Activated CD8-positive, alpha-beta memory T cell treated with anti-CD3 and anti-CD28 coated beads for 48 hours (primary cell): ENCODE measurements at regions not wholly inside any gene's neighbourhood (a gene's known extent, or its start where the extent isn't known, plus 50 kb on each side); places are given as distances from the start of the nearest gene placed in this dataset.

ENCODE experiments used
- DNase-seq, 3 experiments: peaks; one replicate each; pipeline ENCODE4 v3.0.0-alpha.2; 2020; ENCODE audit warnings: low read depth in 2 of 3, low spot score in 2 of 3

DNA sequence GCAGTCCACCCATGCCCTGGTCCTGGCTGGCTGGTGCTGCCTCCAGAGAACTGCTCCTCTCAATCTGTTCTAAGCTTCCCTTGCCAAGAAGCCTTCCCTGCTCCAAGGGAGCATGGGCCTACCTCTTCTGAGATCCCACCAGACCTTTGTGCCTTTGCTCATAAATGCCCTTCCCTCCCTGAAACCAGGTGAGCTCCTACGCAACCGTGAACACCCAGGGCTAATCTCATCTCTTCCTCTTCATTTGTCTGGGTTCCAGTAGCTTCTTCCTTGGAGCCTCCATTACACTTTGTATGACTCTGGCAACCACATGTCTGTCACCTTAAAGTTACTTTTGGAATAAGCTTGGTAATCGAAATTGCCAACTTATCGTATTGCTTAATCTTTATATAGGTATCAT lies 270.6 kb downstream of the PBX3 start:
- DNase-seq, result no peak

DNA sequence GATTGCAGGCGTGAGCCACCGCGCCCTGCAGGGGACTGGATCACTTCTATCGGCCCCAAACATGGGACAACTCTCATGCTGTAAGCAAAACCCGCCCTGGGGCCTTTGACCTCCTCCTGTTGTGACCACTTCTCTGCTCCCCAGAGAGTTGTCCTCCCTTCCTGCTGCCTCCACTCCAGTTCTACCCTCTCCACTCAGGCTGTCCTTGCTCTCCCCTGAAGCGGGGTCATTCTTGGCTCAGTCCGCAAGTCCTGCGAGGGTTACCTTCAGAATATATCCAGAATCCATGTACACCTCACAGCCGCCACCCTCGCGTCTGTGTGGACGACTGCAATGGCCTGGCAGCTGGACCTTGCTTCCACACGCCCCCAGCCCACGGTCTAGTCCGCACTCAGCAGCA lies 273.7 kb downstream of the PBX3 start:
- DNase-seq, result no peak

DNA sequence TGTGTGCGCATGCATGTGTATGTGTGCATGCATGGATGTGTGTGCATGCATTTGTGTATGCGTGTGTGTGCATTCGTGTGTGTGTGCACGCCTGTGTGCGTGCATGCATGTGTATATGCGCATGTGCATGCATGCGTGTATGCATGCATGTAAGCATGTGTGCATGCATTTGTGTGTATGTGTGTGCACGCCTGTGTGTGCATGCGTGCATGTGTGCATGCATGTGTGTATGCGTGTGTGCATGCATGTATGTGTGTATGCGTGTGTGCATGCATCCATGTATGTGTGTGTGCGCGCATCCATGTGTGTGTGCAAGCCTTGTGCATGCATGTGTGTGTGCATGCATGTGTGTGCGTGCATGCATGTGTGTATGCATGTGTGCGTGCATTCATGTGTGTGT lies 276.8 kb downstream of the PBX3 start:
- no peak for DNase-seq

DNA sequence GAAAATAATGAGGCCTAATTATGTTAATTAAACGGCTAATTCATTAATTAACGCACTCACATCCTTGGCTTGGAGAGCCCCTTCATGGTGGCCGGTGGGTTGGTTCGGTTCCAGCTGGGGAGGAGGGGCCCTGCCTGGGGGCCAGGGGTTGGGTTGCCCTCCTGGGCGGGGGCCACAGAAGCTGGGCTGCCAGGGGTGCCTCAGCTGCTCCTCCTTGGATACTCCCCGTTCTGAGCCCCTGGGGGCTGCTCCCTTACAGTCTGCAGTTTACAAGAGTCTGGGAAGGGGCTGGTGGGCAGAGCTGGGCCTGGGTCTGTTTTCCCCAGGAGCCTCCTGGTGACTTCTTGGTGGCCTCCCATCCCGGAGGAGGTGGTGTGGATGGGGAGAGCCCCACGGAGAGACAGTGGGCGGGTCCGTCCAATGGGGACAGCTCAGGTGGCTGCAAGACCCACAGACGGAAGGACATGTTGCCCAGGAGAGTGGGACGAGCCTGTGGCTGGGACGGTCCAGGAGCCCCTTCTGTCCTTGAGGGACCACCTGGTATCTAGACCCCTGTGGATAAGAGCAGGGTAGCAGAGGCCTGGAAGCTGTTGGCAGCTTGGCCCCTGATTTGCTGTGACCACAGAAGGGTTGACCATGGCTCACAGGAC lies 277.5 kb downstream of the PBX3 start:
- no peak for DNase-seq

DNA sequence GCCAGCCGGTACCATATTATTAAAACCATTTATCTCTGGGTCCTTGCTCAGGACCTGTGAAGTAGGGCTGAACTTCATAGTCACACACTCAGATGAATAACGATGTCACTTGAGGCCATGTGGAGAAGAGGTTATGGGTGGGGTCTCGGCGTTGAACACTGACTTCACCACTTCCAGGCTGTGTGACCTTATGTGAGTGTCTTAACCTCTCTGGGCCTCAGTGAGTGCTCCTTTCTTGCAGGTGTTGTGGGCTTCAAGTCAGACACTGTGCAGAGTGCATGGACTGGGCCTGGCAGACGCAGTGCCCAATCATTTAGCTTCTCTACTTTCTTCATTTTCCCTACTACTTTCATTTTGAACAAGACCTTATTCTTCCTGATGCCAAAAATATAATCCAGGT lies 278.8 kb downstream of the PBX3 start:
- no peak for DNase-seq

- no peak for DNase-seq
Observed at GRCh38 chr9:126027566-126027965, 280.4 kb downstream of the PBX3 start.

- no peak for DNase-seq
Observed at GRCh38 chr9:126028746-126029145, 281.6 kb downstream of the PBX3 start.

DNA sequence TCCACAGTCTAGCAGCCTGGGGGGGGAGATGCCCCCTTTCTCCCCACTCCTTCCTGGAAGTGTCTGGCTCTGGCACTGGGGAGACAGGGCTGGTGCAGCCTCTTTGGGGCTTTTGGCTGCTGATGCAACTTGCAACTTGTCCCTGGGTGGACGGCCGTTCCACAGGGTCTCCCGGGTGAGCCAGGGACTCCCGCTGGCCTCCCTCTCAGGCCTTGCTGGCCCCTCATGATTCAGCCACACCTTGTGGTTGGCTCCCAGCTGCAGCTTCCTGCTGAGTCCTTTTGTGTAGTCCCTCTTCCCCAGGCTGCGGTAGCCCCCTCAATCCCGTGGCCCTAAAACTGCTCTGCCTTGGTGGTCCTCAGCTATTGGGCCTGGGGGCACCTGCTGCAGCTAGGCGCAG lies 283.5 kb downstream of the PBX3 start:
- DNase-seq, result no peak

GRCh38 chr9:126031116-126031515 lies 283.9 kb downstream of the PBX3 start:
- no peak for DNase-seq

- no peak for DNase-seq
Observed at GRCh38 chr9:126032135-126032534, 285.0 kb downstream of the PBX3 start.

DNA sequence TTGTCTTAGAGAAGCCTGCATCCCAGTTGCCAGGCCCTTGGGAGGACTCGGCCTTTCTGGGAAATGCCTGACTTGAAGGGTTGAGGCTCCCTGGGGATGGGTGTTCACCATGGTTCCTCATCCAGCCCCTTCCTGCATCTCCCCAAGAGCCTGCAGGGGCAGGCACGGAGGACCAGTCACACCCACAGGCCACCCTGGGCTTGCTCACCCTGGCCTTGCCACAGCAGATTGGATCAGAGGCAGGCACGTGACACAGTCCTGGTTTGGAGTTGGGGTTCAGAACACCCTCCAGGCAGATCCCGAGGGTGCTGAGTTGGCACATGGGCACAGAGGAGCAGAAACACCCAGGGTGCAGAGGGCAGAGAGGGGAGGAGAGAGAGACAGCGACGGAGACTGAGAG lies 286.1 kb downstream of the PBX3 start:
- no peak for DNase-seq

DNA sequence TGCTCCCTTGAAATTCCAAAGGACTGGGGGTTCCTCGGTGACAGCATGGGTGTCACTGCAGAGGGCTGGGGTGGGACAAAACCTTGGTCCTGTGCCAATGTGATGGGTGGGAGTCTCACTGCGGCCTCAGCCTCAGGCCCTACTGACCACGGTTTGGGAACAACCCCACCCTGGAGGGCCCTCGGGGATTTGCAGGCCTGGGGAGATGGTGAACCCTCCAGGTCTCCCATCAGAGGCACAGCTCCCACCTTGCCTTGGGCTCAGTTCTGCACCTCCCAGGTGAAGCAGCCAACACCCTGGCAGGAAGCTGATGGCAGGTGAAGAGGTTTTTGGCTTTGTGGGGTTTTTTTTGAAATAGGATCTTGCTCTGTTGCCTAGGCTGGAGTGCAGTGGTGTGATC lies 286.8 kb downstream of the PBX3 start:
- DNase-seq, result no peak

DNA sequence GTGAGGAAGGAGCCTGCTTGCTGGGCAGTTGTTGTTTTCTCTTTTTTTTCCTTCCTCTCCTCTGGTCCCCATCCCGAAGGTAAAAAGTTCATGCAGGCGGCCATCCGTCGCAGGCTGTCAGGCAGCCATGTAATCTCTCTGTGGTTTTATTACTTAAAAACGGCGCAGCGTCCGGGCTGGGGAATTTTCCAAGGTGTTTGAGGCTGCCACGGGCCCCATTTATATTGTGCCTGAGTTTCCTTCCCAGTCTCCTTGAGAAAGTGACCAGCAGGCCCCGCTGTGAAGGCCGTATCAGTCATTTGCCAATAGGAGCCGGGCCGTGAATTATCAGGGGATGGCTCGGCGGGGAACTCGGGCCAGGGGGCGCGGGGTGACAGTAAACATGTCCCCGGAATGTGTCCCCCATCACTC lies 289.7 kb downstream of the PBX3 start:
- no peak for DNase-seq

- DNase-seq, result no peak
Observed at GRCh38 chr9:126038790-126039189, 287.8 kb upstream of the MVB12B start.

DNA sequence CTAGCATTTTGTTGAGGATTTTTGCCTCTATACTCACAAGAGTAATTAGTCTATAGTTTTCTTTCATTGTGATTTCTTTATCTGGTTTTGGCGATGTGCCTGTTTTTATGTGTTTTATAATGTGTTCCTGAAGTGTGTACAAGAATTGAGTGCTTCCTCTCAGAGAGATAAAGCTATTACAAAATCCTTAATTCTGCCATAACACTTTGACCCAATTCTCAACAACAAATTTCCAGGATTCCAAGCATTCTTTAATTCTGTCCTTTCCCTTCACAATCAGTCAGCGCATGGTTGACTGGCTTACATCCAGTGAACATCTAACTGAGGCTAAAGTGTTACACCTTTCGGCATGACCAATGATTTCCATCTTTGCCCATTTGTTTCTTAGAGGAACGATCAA lies 282.9 kb upstream of the MVB12B start:
- no peak for DNase-seq

- no peak for DNase-seq
Observed at GRCh38 chr9:126049088-126049487, 277.5 kb upstream of the MVB12B start.

- no peak for DNase-seq
Observed at GRCh38 chr9:126049896-126050604, 276.6 kb upstream of the MVB12B start.

GRCh38 chr9:126050605-126050990 lies 276.0 kb upstream of the MVB12B start:
- no peak for DNase-seq

DNA sequence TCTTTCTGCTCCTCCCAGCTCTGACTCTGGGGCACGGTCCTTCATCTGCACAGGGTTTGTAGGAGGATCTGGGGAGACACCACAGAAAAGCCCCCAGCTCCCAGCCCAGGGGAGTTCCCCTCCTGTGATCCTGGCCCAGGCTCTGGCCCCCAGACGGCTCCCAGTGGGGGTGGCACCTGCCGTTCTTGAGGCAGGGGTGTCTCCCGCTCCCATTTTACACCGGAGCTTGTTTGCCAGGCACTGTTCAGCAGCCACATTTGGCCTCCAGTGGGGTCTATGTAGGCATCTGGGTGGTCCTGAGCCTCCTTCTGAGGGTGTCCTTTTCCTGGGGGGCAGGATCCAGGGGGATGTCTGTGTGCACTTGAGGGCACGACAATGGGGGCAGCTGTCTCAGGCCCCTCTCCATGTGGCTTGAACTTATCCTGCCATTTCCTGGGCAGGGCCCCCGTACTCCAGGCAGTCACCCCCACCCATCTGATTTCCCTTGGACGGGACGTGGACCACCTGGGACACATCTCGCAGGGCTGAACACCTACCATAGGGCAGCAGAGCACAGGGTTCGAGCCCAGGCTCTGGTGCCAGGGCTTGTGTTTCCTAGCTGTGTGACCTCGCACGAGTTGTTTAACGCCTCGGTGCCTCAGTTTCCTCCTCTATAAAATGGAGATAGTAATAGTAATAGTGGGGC lies 275.0 kb upstream of the MVB12B start:
- DNase-seq, result no peak

- DNase-seq, result no peak
Observed at GRCh38 chr9:126052791-126053190, 273.8 kb upstream of the MVB12B start.

- no peak for DNase-seq
Observed at GRCh38 chr9:126053913-126054312, 272.7 kb upstream of the MVB12B start.

DNA sequence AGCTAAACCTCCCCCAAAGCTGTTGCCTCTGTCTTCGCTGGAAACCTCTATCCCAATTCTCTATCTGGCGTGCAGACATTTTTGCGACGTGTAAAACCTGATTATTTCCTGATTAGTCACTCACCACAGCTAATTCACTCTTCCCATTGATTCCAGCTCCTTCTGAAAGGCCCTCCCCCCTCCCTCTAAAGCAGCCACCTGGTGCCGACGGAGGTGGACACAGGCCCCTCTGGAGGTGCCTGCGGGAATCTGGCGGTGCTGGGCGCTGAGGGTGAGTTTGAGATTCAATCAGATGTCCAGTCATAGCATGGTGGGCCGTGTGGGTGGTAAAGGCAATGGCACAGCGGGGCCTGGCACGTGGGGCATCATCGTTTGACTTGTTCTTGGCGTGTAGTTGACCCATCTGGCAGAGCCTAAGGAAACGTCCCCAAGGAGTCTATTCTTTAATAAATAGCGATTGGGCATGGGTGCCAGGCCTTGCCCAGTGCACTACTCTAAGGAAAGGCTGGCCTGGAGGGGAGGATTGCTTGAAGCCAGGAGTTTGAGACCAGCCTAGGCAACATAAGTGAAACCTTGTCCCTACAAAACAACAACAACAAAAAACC lies 271.1 kb upstream of the MVB12B start:
- no peak for DNase-seq
